AG04450 (cell line): ENCODE measurements at regions not wholly inside any gene's neighbourhood (a gene's known extent, or its start where the extent isn't known, plus 50 kb on each side); places are given as distances from the start of the nearest gene placed in this dataset.

Experiments
- CTCF ChIA-PET: fragments of 300-600, 350-600 bp; formaldehyde crosslinking; extraction: SDS; loops from one replicate; lab custom pipeline; 2022; ENCODE audit warnings: antibody characterized with exemption, inconsistent platforms; lab: Charles Lee
- POLR2A ChIA-PET: fragments of 350-600 bp; formaldehyde crosslinking; extraction: SDS; loops from one replicate; lab custom pipeline; 2021; ENCODE audit warnings: antibody characterized with exemption, inconsistent platforms; lab: Yijun Ruan, JAX
- DNase-seq: peaks from one replicate; pipeline ENCODE4 v3.0.0-alpha.2; 2011; ENCODE audit warnings: low read depth, low spot score
- H3K27ac ChIP-seq: one replicate; pipeline ENCODE4 v1.5.1; 2012; ENCODE audit warnings: low read depth, low read length, control low read depth
- H3K27me3 ChIP-seq: one replicate; pipeline ENCODE4 v1.6.0; 2012; ENCODE audit warnings: low read length; ENCODE audit not compliant: control insufficient read depth, insufficient read depth
- H3K4me3 ChIP-seq: 2 replicates; pipeline ENCODE4 v1.5.1; 2011; ENCODE audit warnings: mild to moderate bottlenecking, low read depth, low read length, control low read depth
- H3K9me3 ChIP-seq: 2 replicates; pipeline ENCODE4 v1.5.1; 2012; ENCODE audit warnings: low read length; ENCODE audit not compliant: control insufficient read depth, insufficient read depth
- TF ChIP-seq, protein P1 (sequence below): IDR thresholded peaks from 2 replicates; pipeline ENCODE4 v1.5.1; 2011; ENCODE audit warnings: low read depth, low read length, control low read depth, inconsistent platforms

DNA sequence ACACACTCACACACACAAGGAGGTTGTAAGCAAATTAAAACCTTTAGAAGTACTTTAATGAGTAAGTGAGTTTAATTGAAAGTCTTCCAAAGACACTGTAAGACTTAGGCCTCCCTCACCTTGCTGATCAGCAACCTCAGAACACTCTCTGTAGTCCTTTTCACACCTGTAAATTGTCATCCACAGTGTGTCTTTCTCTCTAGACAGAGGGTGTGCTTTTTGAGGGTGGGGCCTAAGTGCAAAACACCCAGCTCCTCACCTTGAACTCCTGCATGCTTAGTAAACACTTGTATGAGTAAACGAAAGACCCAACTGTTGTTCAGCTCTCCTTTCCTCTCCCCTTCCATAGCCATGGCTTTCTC is 183.2 kb upstream of the IL12A start:
- H3K27me3 ChIP-seq: no peaks in the 10 kb centered on the region
- H3K4me3 ChIP-seq: no peak overlapping the region
- H3K27ac ChIP-seq: no peak overlapping the region
- CTCF ChIA-PET: interaction anchor here (0.5 to 6.8 kb wide), 60 partner anchors 9 to 1123 kb away, joined by 3 to 65 read pairs (median 4); no protein-coding TSS in a partner anchor
- no peaks in the 10 kb centered on the region for H3K9me3 ChIP-seq
- POLR2A ChIA-PET: interaction anchor here (1.0 to 1.1 kb wide), 2 partner anchors 30 to 188 kb away, joined by 3 to 4 read pairs; no protein-coding TSS in a partner anchor
- TF ChIP-seq, protein P1, sequence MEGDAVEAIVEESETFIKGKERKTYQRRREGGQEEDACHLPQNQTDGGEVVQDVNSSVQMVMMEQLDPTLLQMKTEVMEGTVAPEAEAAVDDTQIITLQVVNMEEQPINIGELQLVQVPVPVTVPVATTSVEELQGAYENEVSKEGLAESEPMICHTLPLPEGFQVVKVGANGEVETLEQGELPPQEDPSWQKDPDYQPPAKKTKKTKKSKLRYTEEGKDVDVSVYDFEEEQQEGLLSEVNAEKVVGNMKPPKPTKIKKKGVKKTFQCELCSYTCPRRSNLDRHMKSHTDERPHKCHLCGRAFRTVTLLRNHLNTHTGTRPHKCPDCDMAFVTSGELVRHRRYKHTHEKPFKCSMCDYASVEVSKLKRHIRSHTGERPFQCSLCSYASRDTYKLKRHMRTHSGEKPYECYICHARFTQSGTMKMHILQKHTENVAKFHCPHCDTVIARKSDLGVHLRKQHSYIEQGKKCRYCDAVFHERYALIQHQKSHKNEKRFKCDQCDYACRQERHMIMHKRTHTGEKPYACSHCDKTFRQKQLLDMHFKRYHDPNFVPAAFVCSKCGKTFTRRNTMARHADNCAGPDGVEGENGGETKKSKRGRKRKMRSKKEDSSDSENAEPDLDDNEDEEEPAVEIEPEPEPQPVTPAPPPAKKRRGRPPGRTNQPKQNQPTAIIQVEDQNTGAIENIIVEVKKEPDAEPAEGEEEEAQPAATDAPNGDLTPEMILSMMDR: no peak
- no peak for DNase-seq

DNA sequence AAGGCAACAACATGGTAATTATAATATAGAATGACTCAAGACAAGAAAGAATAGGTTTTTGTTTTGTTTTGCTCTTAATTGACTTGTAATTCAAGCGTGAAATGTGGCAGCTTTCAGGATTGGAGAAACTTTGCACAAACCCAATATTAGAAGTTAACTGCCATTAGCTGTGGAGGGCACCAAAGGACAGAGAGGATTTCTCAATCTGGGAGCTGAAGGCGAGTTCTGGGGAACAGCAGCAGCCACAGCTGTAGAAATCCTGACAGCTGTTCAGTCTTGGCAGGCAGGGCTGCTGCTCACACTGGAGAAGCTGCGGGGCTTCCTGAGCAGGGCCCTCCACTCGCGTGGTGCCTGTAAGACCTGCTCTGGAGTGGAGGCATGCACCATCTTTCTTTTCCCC is 182.2 kb upstream of the IL12A start:
- Histone ChIP-seq H3K27ac (no peak overlapping the region), H3K4me3 (no peak overlapping the region), H3K27me3 (no peaks in the 10 kb centered on the region), H3K9me3 (no peaks in the 10 kb centered on the region)
- TF ChIP-seq, protein P1: 0 out of 2 replicates have a peak, but pooled peaks have one; percentile 9
- ChIA-PET POLR2A (interaction anchor here (1.3 kb wide), 1 partner anchor 77 kb away, joined by 3 read pairs; no protein-coding TSS in a partner anchor), CTCF (interaction anchor here (1.0 to 6.8 kb wide), 26 partner anchors 10 to 546 kb away, joined by 3 to 65 read pairs (median 20); no protein-coding TSS in a partner anchor)
- no peak for DNase-seq

DNA sequence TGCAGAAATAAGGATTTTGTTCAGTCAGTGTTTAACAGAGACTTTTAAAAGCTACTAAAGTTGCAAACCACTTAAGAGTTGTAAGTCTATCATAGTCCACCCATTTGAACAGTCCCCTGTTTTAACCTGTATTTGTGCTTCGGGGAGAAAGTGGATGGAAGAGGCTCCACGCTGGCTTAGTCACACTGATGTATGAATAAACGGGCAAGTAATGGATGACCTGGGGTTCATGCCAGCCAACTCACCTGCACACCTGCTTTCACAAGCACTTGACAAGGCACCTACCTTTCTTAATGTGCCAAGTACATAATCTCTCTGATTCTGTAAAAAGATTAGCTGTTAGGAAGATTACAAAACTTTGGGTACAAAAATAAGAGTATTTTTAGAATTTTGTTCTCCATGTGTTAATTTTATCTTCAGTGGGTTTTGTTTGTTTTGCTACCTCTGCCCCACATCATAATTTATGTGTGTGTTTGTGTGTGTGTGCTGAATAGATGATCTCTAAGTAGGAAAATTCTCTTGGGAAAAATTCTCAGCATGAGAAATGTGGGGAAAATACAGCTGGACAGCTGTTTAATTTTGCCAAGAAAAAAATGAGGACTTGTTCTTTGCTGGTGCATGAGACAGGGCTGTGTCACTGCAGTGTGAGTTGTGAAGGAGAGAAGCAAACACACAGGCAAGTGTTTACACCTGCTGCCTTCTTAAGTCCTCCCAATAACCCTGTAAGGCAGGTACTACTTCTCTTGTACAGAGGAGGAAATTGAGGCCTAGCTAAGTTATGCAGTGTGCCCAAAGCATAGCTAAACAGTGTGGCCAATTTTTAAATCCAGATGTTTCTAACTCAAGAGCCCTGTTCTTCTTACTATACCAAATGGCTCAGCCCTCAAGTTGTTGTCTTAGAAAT is 181.2 kb upstream of the IL12A start:
- ChIA-PET CTCF (interaction anchor here (0.6 to 6.8 kb wide), 20 partner anchors 10 to 606 kb away, joined by 3 to 65 read pairs (median 4); no protein-coding TSS in a partner anchor), POLR2A (no interaction called here)
- H3K4me3 ChIP-seq: no peak overlapping the region
- H3K9me3 ChIP-seq: no peaks in the 10 kb centered on the region
- TF ChIP-seq, protein P1: no peak
- DNase-seq: no peak
- no peak overlapping the region for H3K27ac ChIP-seq
- no peaks in the 10 kb centered on the region for H3K27me3 ChIP-seq

DNA sequence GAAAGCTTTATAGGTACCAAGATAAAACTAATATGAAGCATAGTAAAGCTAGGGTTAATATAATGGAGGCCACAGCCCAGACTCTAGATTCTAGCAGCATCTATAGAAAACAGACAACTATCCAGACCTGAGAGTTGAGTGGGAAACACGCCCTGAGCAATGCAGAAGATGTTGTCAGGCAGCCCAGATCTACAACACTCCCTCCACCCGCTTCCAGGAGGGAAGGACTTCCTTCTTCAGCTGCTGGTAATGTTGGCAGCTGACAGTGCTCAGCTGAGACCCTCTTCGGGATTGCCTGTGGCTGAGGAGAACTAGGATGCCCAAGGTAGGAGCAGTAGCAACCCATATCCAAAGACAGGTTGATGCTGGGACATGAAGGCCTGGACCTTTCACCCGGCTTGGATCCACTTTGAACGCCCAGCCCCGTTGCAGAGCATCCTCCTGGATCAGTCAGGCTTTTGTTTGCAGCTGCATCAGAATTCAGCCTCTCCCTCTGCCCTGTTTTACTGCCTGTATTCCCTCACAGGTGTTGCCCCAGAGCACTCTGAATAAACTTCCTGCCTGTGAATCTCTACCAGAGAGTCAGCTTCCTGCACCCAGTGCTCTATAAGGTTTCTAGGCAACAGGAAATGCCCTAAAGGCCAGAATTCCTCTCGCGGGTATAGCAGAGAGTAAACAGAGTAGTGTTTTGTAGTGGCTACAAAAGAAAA is 174.7 kb upstream of the IL12A start:
- TF ChIP-seq, protein P1: no peak
- no peaks in the 10 kb centered on the region for H3K27me3 ChIP-seq
- ChIA-PET POLR2A (no interaction called here), CTCF (interaction anchor here (2.0 to 2.7 kb wide), 2 partner anchors 14 to 71 kb away, joined by 6 to 12 read pairs; no protein-coding TSS in a partner anchor)
- peak overlapping the region; percentile 22 for H3K27ac ChIP-seq
- no peaks in the 10 kb centered on the region for H3K9me3 ChIP-seq
- H3K4me3 ChIP-seq: no peak overlapping the region
- no peak for DNase-seq
